ENCODE measurements at regions not wholly inside any gene's neighbourhood (a gene's known extent, or its start where the extent isn't known, plus 50 kb on each side); places are given as distances from the start of the nearest gene placed in this dataset.

DNA sequence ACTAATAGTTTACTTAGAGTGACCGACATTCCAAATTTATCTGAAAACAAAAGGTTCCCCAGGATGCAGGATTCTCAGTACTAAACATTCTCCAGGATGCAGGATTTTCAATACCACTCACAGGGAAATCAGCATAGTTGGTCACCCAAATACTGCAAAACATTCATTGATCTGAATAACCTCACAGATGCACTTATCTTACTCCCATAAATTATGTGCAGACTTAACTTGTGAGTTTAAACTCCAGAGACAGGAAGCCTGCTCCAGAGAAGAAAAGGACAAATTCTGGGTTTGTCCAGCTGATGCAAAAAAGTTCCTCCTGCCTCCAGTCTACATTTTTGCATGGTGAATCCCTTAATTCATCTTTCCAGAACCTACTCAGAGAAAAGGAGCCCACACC is 514.2 kb upstream of the TMEM132C start:
- no peak for TF ChIP-seq POLR2A (IDR thresholded peaks at IDR 0.05)
- TF ChIP-seq, protein P1, sequence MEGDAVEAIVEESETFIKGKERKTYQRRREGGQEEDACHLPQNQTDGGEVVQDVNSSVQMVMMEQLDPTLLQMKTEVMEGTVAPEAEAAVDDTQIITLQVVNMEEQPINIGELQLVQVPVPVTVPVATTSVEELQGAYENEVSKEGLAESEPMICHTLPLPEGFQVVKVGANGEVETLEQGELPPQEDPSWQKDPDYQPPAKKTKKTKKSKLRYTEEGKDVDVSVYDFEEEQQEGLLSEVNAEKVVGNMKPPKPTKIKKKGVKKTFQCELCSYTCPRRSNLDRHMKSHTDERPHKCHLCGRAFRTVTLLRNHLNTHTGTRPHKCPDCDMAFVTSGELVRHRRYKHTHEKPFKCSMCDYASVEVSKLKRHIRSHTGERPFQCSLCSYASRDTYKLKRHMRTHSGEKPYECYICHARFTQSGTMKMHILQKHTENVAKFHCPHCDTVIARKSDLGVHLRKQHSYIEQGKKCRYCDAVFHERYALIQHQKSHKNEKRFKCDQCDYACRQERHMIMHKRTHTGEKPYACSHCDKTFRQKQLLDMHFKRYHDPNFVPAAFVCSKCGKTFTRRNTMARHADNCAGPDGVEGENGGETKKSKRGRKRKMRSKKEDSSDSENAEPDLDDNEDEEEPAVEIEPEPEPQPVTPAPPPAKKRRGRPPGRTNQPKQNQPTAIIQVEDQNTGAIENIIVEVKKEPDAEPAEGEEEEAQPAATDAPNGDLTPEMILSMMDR (IDR thresholded peaks at IDR 0.05), result no peak

All from prostate gland (tissue), 2 donors.